ENCODE measurements at regions not wholly inside any gene's neighbourhood (a gene's known extent, or its start where the extent isn't known, plus 50 kb on each side); places are given as distances from the start of the nearest gene placed in this dataset.

DNA sequence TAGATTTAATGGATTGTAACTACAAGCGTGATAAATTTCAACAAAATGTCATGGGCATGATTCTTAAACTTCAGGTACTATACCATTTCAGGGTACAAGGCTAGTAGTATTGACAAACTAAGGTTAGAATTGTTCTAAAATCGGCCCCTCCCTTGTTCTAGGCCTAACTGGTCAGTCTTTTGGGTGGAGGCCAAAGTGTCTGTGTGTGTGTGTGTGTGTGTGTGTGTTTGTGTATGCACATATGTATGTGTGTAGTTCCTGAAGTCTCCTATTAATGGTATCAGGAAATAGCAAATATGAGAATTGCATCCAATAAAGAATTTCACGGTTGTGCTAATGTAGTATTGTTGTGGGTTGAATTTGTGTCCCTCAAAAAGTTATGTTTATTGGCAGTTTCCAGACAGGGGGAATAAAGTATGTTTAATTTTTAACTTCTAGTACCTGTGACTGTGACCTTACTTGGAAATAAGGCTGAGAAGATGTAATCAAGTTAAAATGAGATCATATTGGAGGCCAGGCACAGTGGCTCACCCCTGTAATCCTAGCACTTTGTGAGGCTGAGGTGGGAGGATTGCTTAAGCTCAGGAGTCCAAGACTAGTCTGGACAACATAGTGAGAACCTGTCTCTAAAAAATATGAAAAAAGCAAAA lies 119.2 kb downstream of the KLF5 start:
- Histone ChIP-seq H3K4me2 (no peak overlapping the region), H3K4me3 (no peak overlapping the region), H3K4me1 (ENCODE audit: insufficient read depth) (peaks cover 15% of the 10 kb centered on the region), H3K9me3 (ENCODE audit: low read depth) (no peaks in the 10 kb centered on the region), H3K36me3 (replicated peaks; ENCODE audit: insufficient read depth, low read depth) (no peaks in the 10 kb centered on the region), H4K20me1 (ENCODE audit: insufficient read depth, poor library complexity, severe bottlenecking) (no peaks in the 10 kb centered on the region), H3K79me2 (no peaks in the 10 kb centered on the region), H3K27ac (peak overlapping the region; percentile 69), H2AFZ (no peak overlapping the region), H3K27me3 (no peaks in the 10 kb centered on the region), H3K9me2 (replicated peaks; ENCODE audit: insufficient read depth) (no peaks in the 10 kb centered on the region)
- TF ChIP-seq EZH2 (IDR thresholded peaks at IDR 0.05; ENCODE audit: borderline replicate concordance) (no peak), CTCF (IDR thresholded peaks at IDR 0.05; ENCODE audit: poor library complexity) (no peak), EZH2phosphoT487 (IDR thresholded peaks at IDR 0.05; ENCODE audit: low read depth, severe bottlenecking, unreplicated experiment) (no peak)
- DNase-seq (ENCODE audit: low spot score) = no peak
- 84% methylated on average over 3 of the region's 3 CpGs for WGBS (ENCODE audit: low lambda C conversion rate, missing lambda C conversion rate)

- Histone ChIP-seq H3K9me3 (ENCODE audit: low read depth) (no peaks in the 10 kb centered on the region), H2AFZ (no peak overlapping the region), H3K4me1 (ENCODE audit: insufficient read depth) (peaks cover 25% of the 10 kb centered on the region), H3K36me3 (replicated peaks; ENCODE audit: insufficient read depth, low read depth) (no peaks in the 10 kb centered on the region), H3K4me3 (no peak overlapping the region), H4K20me1 (ENCODE audit: insufficient read depth, poor library complexity, severe bottlenecking) (no peaks in the 10 kb centered on the region), H3K27me3 (no peaks in the 10 kb centered on the region), H3K27ac (no peak overlapping the region), H3K79me2 (no peaks in the 10 kb centered on the region), H3K4me2 (no peak overlapping the region), H3K9me2 (replicated peaks; ENCODE audit: insufficient read depth) (no peaks in the 10 kb centered on the region)
- 74% methylated on average over 1 of the region's 1 CpG for WGBS (ENCODE audit: low lambda C conversion rate, missing lambda C conversion rate)
- no peak for TF ChIP-seq CTCF (IDR thresholded peaks at IDR 0.05; ENCODE audit: poor library complexity)
- no peak for TF ChIP-seq EZH2 (IDR thresholded peaks at IDR 0.05; ENCODE audit: borderline replicate concordance)
- TF ChIP-seq EZH2phosphoT487 (IDR thresholded peaks at IDR 0.05; ENCODE audit: low read depth, severe bottlenecking, unreplicated experiment) = no peak
- DNase-seq (ENCODE audit: low spot score) = no peak
Observed at GRCh38 chr13:73177017-73177416, 118.2 kb downstream of the KLF5 start.

DNA sequence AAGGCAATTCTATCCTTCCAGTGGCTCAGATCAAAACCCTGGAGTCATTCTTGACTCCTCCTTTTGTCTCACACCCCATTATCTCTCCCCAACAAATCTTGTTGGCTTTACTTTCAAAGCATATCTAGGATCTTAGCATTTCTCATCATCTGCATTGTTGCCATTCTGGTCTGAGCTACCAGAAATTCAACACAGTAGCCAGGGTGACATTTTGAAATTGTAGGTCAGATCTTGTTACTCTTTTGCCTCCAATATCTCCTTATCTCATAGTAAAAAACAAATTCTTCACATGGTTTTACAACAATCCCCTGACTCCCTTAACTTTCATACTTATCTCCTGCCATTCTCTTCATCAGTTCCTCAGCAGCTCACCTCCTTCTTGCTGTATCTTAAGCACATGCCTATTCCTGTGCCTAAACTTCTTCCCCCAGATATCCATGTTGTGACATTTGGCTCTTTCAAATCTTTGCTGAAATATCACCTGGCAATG lies 115.8 kb downstream of the KLF5 start:
- H3K79me2 ChIP-seq = no peaks in the 10 kb centered on the region
- TF ChIP-seq EZH2phosphoT487 (IDR thresholded peaks at IDR 0.05; ENCODE audit: low read depth, severe bottlenecking, unreplicated experiment) = no peak
- TF ChIP-seq CTCF (IDR thresholded peaks at IDR 0.05; ENCODE audit: poor library complexity) = no peak
- no peak for TF ChIP-seq EZH2 (IDR thresholded peaks at IDR 0.05; ENCODE audit: borderline replicate concordance)
- H4K20me1 ChIP-seq (ENCODE audit: insufficient read depth, poor library complexity, severe bottlenecking) = no peaks in the 10 kb centered on the region
- H3K36me3 ChIP-seq (replicated peaks; ENCODE audit: insufficient read depth, low read depth) = no peaks in the 10 kb centered on the region
- H2AFZ ChIP-seq = no peak overlapping the region
- no peak for DNase-seq (ENCODE audit: low spot score)
- no peak overlapping the region for H3K4me3 ChIP-seq
- H3K4me1 ChIP-seq (ENCODE audit: insufficient read depth) = peaks cover 44% of the 10 kb centered on the region
- no peaks in the 10 kb centered on the region for H3K9me3 ChIP-seq (ENCODE audit: low read depth)
- no peaks in the 10 kb centered on the region for H3K9me2 ChIP-seq (replicated peaks; ENCODE audit: insufficient read depth)
- no peaks in the 10 kb centered on the region for H3K27me3 ChIP-seq
- H3K4me2 ChIP-seq = no peak overlapping the region
- peak overlapping the region; percentile 91 for H3K27ac ChIP-seq

Measured in hepatocyte (in vitro differentiated cells).